ENCODE measurements at regions not wholly inside any gene's neighbourhood (a gene's known extent, or its start where the extent isn't known, plus 50 kb on each side); places are given as distances from the start of the nearest gene placed in this dataset.
A peak's percentile ranks its signal among the peaks of the same experiment; 100 is the strongest.

- Histone ChIP-seq H3K36me3 (no peaks in the 10 kb centered on the region), H3K4me3 (peak overlapping the region in 1 of 2 donors; percentile 8), H3K27ac (peak overlapping the region; percentile 39), H3K27me3 (no peaks in the 10 kb centered on the region), H3K4me1 (peaks cover 59% of the 10 kb centered on the region), H3K9me3 (no peaks in the 10 kb centered on the region)
- TF ChIP-seq POLR2AphosphoS5 (IDR thresholded peaks at IDR 0.05; ENCODE audit: insufficient read depth in 1 of 2, low read depth in 1 of 2) (no peak), POLR2A (IDR thresholded peaks at IDR 0.05) (no peak), CTCF (IDR thresholded peaks at IDR 0.05) (no peak)
- DNase-seq (ENCODE audit: extremely low spot score in 2 of 2): no peak
- intact Hi-C loops (cut with DNase I): no loop called here
Measured at GRCh38 chr16:85370543-85370880, 242.6 kb upstream of the GSE1 start.

- intact Hi-C loops (cut with DNase I): no loop called here
- peak overlapping the region; percentile 8 to 12 for H3K4me3 ChIP-seq
- TF ChIP-seq CTCF (IDR thresholded peaks at IDR 0.05) (no peak), POLR2AphosphoS5 (IDR thresholded peaks at IDR 0.05; ENCODE audit: insufficient read depth in 1 of 2, low read depth in 1 of 2) (peak in 1 of 2 donors; percentile 14), POLR2A (IDR thresholded peaks at IDR 0.05) (no peak)
Measured at GRCh38 chr16:85370881-85371651, 242.1 kb upstream of the GSE1 start.

GRCh38 chr16:85371948-85372347, 241.2 kb upstream of the GSE1 start:
- Histone ChIP-seq H3K4me1 (peaks cover 59% of the 10 kb centered on the region), H3K9me3 (no peaks in the 10 kb centered on the region), H3K36me3 (no peaks in the 10 kb centered on the region), H3K27me3 (no peaks in the 10 kb centered on the region), H3K4me3 (no peak overlapping the region), H3K27ac (peak overlapping the region; percentile 39)
- intact Hi-C loops (cut with DNase I): no loop called here
- no peak for TF ChIP-seq CTCF (IDR thresholded peaks at IDR 0.05)
- TF ChIP-seq POLR2A (IDR thresholded peaks at IDR 0.05): no peak
- no peak for TF ChIP-seq POLR2AphosphoS5 (IDR thresholded peaks at IDR 0.05; ENCODE audit: insufficient read depth in 1 of 2, low read depth in 1 of 2)
- DNase-seq (ENCODE audit: extremely low spot score in 2 of 2): no peak

More at GRCh38 chr16:85370881-85371651, 242.1 kb upstream of the GSE1 start:
- peaks cover 58% of the 10 kb centered on the region for H3K4me1 ChIP-seq
- no peak for DNase-seq (ENCODE audit: extremely low spot score in 2 of 2)
- no peaks in the 10 kb centered on the region for H3K36me3 ChIP-seq
- H3K27me3 ChIP-seq: no peaks in the 10 kb centered on the region
- peak overlapping the region; percentile 39 for H3K27ac ChIP-seq
- no peaks in the 10 kb centered on the region for H3K9me3 ChIP-seq

GRCh38 chr16:85372627-85373372, 240.3 kb upstream of the GSE1 start:
- H3K36me3 ChIP-seq: no peaks in the 10 kb centered on the region
- TF ChIP-seq POLR2A (IDR thresholded peaks at IDR 0.05) (no peak), POLR2AphosphoS5 (IDR thresholded peaks at IDR 0.05; ENCODE audit: insufficient read depth in 1 of 2, low read depth in 1 of 2) (peak in 1 of 2 donors; percentile 54)
- intact Hi-C loops (cut with DNase I): no loop called here
- H3K27me3 ChIP-seq: no peaks in the 10 kb centered on the region
- peaks cover 59% of the 10 kb centered on the region for H3K4me1 ChIP-seq
- no peak overlapping the region for H3K27ac ChIP-seq
- no peaks in the 10 kb centered on the region for H3K9me3 ChIP-seq
- no peak for DNase-seq (ENCODE audit: extremely low spot score in 2 of 2)
- no peak overlapping the region for H3K4me3 ChIP-seq

GRCh38 chr16:85373741-85374570, 239.2 kb upstream of the GSE1 start:
- H3K4me3 ChIP-seq: no peak overlapping the region
- H3K36me3 ChIP-seq: no peaks in the 10 kb centered on the region
- no peak for DNase-seq (ENCODE audit: extremely low spot score in 2 of 2)
- H3K9me3 ChIP-seq: no peaks in the 10 kb centered on the region
- TF ChIP-seq POLR2AphosphoS5 (IDR thresholded peaks at IDR 0.05; ENCODE audit: insufficient read depth in 1 of 2, low read depth in 1 of 2): no peak
- TF ChIP-seq CTCF (IDR thresholded peaks at IDR 0.05): no peak
- no peak for TF ChIP-seq POLR2A (IDR thresholded peaks at IDR 0.05)
- intact Hi-C loops (cut with DNase I): no loop called here
- H3K27me3 ChIP-seq: no peaks in the 10 kb centered on the region
- no peak overlapping the region for H3K27ac ChIP-seq
- peaks cover 51% of the 10 kb centered on the region for H3K4me1 ChIP-seq

Data from vagina (tissue), 2 donors.